Retinal pigment epithelial cell (primary cell): ENCODE measurements at regions not wholly inside any gene's neighbourhood (a gene's known extent, or its start where the extent isn't known, plus 50 kb on each side); places are given as distances from the start of the nearest gene placed in this dataset.

Source experiments
- DNase-seq: peaks from one replicate; pipeline ENCODE4 v3.0.0-alpha.2; 2010; ENCODE audit warnings: low read depth
- H3K4me3 ChIP-seq: 2 replicates; pipeline ENCODE4 v1.5.1; 2011; ENCODE audit warnings: mild to moderate bottlenecking, low read length, control low read depth, moderate library complexity
- CTCF ChIP-seq: conservative IDR thresholded peaks from 2 replicates; pipeline ENCODE4 v1.5.1; 2011; ENCODE audit warnings: low read depth, low read length, control low read depth, inconsistent platforms

- no peak overlapping the region for H3K4me3 ChIP-seq
- no peak for TF ChIP-seq CTCF
- DNase-seq: no peak
Measured at GRCh38 chr11:80520507-80520887, 1079.7 kb upstream of the TENM4 start.

GRCh38 chr11:80519596-80520506 is 1079.0 kb upstream of the TENM4 start:
- DNase-seq: no peak
- H3K4me3 ChIP-seq: no peak overlapping the region
- TF ChIP-seq CTCF: no peak

GRCh38 chr11:80517701-80518100 is 1076.9 kb upstream of the TENM4 start:
- no peak for TF ChIP-seq CTCF
- DNase-seq: no peak
- no peak overlapping the region for H3K4me3 ChIP-seq

- no peak for DNase-seq
- H3K4me3 ChIP-seq: no peak overlapping the region
- no peak for TF ChIP-seq CTCF
Measured at GRCh38 chr11:80515097-80515496, 1074.3 kb upstream of the TENM4 start.

- no peak overlapping the region for H3K4me3 ChIP-seq
- TF ChIP-seq CTCF: no peak
- DNase-seq: no peak
Measured at GRCh38 chr11:80512491-80512890, 1071.7 kb upstream of the TENM4 start.

- no peak for DNase-seq
- no peak for TF ChIP-seq CTCF
Measured at GRCh38 chr11:80505771-80506170, 1064.9 kb upstream of the TENM4 start.

GRCh38 chr11:80503990-80504389 is 1063.2 kb upstream of the TENM4 start:
- no peak overlapping the region for H3K4me3 ChIP-seq
- TF ChIP-seq CTCF: no peak
- no peak for DNase-seq

More at GRCh38 chr11:80505771-80506170, 1064.9 kb upstream of the TENM4 start:
- H3K4me3 ChIP-seq: no peak overlapping the region
